ENCODE measurements at regions not wholly inside any gene's neighbourhood (a gene's known extent, or its start where the extent isn't known, plus 50 kb on each side); places are given as distances from the start of the nearest gene placed in this dataset.

DNA sequence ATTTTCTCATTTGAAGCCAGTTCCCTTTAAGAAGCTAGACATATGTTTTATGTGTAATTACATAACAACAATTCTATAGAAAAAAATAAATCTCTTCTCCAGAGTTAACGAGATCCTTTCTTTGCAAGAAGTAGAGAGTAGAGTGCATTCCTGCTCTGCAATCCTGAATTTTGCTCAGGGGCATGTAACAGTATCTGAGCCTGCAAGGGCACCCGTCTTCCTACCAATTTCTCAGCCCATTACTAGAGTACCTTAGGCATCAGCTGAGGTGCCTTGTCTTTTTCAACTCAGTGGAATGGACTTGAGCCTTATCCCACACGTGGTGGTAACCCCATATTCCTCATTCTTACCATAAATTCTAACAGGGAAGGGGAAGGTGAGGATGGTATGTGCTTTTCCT is 205.9 kb downstream of the IKZF2 start:
- no peak for DNase-seq (ENCODE audit: low spot score)

- no peak for DNase-seq (ENCODE audit: low spot score)
Observed at GRCh38 chr2:212943351-212943750, 208.1 kb downstream of the IKZF2 start.

DNA sequence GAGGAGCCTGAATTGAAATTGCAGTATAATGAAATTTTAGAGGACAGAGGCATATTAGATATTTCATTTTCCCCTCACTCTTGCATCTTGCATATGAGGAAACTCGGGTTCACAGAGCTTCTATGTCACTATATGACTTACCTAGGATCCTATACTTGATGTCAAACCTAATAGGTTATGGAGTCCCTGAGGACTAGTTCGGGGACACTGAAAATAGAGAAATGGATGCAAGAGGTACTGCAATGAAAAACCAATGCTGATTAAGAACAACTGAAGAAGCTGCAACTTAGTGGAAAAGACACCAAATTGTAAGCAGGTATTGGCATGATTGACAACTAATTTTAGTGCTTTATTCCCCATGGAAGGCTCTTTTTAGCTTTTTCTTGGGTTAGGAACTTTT is 210.1 kb downstream of the IKZF2 start:
- DNase-seq (ENCODE audit: low spot score), result no peak

DNA sequence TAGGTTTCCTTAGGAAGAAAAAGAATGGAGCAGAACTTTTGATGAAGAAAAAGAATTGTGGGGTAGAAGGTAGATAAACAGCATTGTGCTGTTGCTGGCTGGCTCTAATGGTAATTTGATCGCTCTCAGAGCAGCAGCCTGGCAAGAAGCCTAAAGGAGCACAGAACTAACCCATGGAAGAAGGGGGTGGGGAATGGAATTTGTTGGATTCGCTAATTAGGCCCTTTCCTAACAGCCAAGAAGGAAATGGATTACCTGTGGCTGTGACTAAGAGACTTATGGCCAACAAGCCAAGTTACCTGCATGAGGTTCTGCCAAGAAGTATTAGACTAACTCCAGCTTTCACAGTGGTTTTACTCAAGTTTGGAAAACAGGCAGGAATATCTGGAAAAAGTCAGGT is 210.6 kb downstream of the IKZF2 start:
- no peak for DNase-seq (ENCODE audit: low spot score)

DNA sequence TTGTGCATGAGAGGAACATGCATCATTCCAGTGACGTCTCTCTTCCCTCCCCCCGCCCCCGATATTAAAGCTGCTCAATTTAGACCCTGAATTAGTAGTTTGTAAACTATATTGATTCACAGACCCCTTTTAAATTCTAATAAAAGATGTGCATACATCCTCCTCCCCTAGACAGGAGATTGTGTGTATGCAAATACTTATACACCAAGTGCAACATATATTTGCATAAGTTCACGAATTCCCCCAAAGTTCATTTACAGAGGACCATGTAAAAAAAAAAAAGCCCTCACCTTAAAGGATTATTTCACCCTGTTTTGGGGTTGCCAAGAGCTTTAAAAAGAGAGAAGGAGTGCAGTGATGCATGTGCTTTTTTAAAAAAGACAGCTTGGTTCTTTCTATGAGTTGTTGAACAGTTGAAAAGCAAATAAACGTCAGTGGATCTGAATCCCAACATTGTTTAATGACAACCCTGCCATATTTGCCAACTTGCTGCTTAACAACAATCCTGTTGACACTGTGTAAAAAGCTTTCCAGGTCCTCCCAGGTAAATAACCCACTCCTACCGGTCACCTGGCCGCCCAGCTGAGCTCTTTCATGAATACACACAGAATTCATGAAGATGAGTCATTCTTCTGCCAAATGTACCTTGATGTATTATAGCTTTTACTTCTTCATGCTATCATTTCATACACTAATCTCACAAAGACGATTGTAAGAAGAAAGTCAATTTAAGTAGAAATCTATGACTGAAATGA is 211.5 kb downstream of the IKZF2 start:
- DNase-seq (ENCODE audit: low spot score), result no peak

DNA sequence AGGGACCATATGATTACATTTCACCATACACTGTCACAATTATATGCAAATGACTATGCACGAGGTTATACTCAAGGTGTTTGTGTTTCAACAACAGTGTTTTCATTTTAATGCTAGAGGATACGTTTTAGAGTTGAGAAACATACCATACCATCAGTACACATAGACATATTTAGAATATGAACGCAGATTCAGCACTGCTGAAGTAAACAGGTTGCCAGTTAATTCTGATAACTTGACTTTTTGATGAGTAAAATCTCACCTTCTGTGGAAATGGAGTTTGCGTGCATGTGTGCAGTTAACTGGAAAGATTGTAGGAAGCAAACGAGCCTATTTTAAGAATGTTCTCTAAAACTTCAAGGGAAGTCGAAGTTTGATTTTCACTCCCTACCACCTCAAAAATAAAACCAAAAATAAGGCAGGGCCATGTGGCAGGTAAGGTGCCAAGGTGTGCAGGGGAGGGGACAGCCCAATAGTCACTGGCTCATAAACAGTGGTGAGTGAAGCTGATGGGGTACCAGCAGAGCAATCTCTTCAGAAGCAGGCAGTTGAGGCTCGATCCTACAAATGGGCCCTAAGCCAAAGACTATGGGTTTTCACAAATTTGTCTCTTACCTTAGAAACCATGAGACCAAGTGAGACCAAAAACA is 213.1 kb downstream of the IKZF2 start:
- DNase-seq (ENCODE audit: low spot score), result no peak

GRCh38 chr2:212936572-212936971 is 214.8 kb downstream of the IKZF2 start:
- DNase-seq (ENCODE audit: low spot score), result no peak

- DNase-seq (ENCODE audit: low spot score), result no peak
Observed at GRCh38 chr2:212935752-212936151, 215.7 kb downstream of the IKZF2 start.

GRCh38 chr2:212931271-212931670 is 220.1 kb downstream of the IKZF2 start:
- no peak for DNase-seq (ENCODE audit: low spot score)

- DNase-seq (ENCODE audit: low spot score), result no peak
Observed at GRCh38 chr2:212930556-212931260, 220.7 kb downstream of the IKZF2 start.

DNA sequence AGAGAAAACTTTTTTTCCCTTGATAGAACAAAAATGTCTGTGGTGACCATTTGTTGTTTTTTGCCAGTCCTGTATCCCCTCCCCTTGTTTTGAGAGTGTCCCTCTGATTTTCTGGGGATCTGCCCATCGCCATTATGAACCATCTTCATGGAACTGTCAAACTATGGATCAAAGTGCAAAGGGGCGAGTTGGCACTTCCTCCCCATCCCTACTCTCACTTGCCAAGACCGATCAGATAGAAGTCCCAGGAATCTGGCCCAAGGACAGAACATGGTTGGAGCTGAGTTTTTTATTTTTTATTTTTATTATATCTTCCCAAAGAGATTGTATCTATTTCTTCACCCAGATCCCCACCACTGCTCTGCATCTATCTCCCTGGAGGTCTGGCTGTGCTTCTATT is 221.4 kb downstream of the IKZF2 start:
- DNase-seq (ENCODE audit: low spot score), result no peak

GRCh38 chr2:212929116-212929515 is 222.3 kb downstream of the IKZF2 start:
- DNase-seq (ENCODE audit: low spot score), result no peak

DNA sequence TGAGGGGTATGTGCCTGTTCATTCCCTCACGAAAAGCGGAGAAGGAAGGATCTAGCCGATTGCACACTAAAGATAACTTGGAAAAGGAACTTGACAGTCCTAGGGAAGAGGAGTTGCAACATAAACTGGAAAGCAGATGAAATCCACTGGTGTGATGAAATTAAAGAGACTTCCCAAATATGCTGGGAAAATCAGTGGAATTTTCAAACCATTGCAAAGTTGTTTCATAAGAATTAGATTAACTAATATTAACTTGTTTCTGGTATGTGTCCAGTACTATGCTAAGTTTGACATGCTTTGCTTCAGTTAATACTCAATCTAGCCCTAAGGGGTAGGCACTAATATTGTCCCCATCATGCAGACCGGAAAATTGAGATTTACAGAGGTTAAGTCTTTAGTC is 222.7 kb downstream of the IKZF2 start:
- no peak for DNase-seq (ENCODE audit: low spot score)

GRCh38 chr2:212926940-212927339 is 224.5 kb downstream of the IKZF2 start:
- DNase-seq (ENCODE audit: low spot score), result no peak

DNA sequence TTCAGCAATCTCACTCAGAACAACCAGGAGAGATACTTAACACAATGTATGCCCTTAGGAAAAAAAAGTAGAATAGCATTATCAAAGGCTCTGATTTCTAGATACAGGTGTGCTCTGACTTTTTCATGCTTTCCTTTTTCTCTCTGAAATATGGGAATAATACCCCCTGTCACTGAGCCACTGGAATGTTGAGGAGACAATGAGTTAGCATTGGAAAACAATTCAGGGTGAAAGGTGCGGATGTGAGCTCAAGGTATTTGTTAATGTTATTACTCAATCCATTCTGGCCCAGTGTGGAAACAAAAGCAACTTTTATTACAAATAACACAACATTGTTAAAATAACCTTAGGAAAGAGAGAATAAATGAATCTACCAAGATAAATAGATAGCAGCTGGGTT is 228.0 kb downstream of the IKZF2 start:
- no peak for DNase-seq (ENCODE audit: low spot score)

- no peak for DNase-seq (ENCODE audit: low spot score)
Observed at GRCh38 chr2:212922701-212923100, 228.7 kb downstream of the IKZF2 start.

DNA sequence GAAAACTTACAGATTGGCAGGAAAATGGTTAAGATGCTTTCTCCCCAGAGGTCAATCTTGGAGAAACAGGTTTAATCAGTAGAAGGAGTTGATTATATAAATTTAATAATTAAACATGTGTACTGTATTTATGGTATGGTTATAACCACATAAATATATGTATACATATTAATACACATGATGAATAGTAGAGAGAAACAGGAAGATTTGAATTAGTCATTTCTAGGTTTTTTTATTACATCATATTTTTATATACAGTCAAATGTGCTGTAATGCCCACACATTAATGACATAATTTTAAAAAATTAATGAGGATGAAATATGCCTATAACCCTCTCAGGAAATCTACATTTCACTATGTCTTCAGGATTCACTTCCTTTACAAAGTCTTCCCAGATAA is 229.7 kb downstream of the IKZF2 start:
- DNase-seq (ENCODE audit: low spot score), result no peak

DNA sequence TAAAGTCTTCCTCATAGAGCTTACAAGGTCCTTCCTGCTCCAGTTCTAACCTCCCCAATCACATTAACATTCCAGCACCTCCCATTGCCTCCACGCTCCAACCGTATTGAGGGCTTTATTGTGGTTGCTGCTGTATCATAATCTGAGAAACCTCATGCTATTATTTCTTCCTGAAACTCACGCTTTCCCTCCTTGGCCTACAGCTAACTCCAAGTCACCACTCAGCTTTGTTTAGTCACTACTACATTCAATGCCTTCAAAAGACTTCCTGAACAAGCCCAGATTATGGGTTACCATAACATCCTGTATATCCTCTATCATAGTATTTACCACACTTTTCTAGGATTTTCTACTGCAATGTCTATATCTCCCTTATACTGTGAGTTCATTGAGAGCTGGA is 230.4 kb downstream of the IKZF2 start:
- no peak for DNase-seq (ENCODE audit: low spot score)

DNA sequence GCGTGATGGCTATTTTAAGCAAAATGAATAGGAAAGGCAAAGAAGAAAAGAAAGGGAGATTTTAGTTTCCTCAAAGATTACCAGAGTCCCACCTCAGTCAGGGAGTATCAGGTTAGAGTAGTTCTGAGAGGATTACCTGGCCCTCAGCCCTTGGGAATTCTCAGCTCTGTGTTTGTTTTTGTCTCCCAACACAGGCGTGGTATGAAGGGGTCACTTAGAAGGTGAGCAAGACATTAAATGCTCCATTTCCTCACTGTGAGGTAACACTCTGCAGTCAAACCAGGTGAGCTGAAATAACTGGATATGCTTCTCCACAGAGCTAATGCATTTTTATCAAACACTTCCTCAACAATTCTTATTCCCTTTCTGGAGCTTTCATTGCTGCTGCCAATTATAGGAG is 232.2 kb downstream of the IKZF2 start:
- no peak for DNase-seq (ENCODE audit: low spot score)

GRCh38 chr2:212918336-212918735 is 233.1 kb downstream of the IKZF2 start:
- DNase-seq (ENCODE audit: low spot score), result no peak

DNA sequence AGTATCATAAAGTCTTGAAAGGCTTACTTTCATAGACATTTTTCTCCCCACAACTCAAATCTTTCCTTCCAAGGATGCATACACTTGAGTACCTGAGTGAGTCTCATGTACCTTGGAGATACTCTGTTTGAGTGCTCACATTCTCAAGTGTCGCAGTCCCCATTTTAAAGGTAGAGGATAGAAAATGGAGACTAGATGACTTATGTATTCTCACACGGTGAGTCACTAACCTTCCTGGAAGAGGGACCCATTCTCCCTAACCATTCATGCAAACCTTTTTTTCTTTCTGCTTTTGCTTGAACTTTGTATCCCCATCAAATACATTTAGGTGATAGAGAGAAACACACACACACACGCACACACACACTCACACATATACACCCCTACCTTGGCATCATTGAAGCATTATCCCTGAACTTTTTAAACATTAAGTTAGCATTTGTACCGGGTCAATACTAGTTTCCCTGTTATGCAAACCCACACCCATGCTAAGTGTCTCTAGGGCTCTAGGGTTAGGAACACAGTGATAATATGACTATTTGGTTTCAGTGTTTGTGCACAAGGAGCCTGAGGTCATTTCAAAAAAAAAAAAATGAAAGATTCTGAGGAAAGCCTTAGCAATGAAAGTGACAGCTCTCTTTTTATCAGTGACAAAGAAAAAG is 236.2 kb downstream of the IKZF2 start:
- DNase-seq (ENCODE audit: low spot score), result no peak

DNA sequence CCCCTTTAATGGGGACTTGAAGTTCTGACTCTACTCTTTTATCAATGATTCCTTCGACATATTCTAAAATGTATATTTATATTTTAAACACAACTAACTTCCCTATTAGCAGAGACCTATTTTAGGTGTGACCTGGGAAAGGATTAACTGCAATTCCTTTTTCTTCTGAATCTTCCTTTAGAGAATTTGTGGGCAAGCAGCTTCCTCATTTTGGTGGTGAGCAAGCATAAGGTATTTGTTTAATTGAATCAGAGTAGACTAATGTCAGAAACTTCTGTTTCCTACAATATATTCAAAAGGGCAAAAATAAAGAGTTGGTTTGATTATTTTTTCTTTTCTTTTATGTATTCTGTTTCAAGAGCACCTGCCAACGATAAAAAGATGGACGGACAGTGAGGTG is 237.0 kb downstream of the IKZF2 start:
- no peak for DNase-seq (ENCODE audit: low spot score)
